ENCODE measurements at regions not wholly inside any gene's neighbourhood (a gene's known extent, or its start where the extent isn't known, plus 50 kb on each side); places are given as distances from the start of the nearest gene placed in this dataset.
"Not testable (repeated sequence)": the region's sequence is repeated elsewhere in the genome, so short reads cannot be mapped to it uniquely, and the experiment has no call there.

- no peaks in the 10 kb centered on the region for H3K27me3 ChIP-seq (ENCODE audit: control insufficient read depth in 3 of 3, insufficient read depth in 3 of 3, low read length in 2 of 3)
- H3K9ac ChIP-seq (ENCODE audit: insufficient read depth in 1 of 2, low read length in 2 of 2) = no peak overlapping the region
- H3K36me3 ChIP-seq (ENCODE audit: control insufficient read depth in 4 of 4, insufficient read depth in 4 of 4, low read length in 4 of 4) = no peaks in the 10 kb centered on the region
- H3K27ac ChIP-seq (ENCODE audit: low read depth in 1 of 2, low read length in 1 of 2) = no peak overlapping the region
- no peaks in the 10 kb centered on the region for H3K9me3 ChIP-seq (ENCODE audit: control insufficient read depth in 4 of 4, insufficient read depth in 3 of 4, low read length in 3 of 4)
- H3K4me3 ChIP-seq = no peak overlapping the region
- no peak for ATAC-seq (ENCODE audit: insufficient read depth, low FRiP score)
- H3K4me1 ChIP-seq (ENCODE audit: control insufficient read depth in 5 of 5, insufficient read depth in 5 of 5, low read length in 5 of 5) = no peaks in the 10 kb centered on the region
- no peak for TF ChIP-seq CTCF (IDR thresholded peaks at IDR 0.05; ENCODE audit: control extremely low read depth, extremely low read depth)
- peak in 1 of 3 donors; percentile 6 for DNase-seq
- WGBS, 2 donors = 58% methylated on average over 5 of the region's 5 CpGs
Measured at GRCh38 chr5:118295045-118295444, 693.3 kb downstream of the DTWD2 start.

- Histone ChIP-seq H3K4me3 (no peak overlapping the region), H3K27me3 (ENCODE audit: control insufficient read depth in 3 of 3, insufficient read depth in 3 of 3, low read length in 2 of 3) (no peaks in the 10 kb centered on the region), H3K9me3 (ENCODE audit: control insufficient read depth in 4 of 4, insufficient read depth in 3 of 4, low read length in 3 of 4) (no peaks in the 10 kb centered on the region), H3K36me3 (ENCODE audit: control insufficient read depth in 4 of 4, insufficient read depth in 4 of 4, low read length in 4 of 4) (no peaks in the 10 kb centered on the region), H3K4me1 (ENCODE audit: control insufficient read depth in 5 of 5, insufficient read depth in 5 of 5, low read length in 5 of 5) (no peaks in the 10 kb centered on the region), H3K27ac (ENCODE audit: low read depth in 1 of 2, low read length in 1 of 2) (no peak overlapping the region), H3K9ac (ENCODE audit: insufficient read depth in 1 of 2, low read length in 2 of 2) (no peak overlapping the region)
- no peak for DNase-seq
- ATAC-seq (ENCODE audit: insufficient read depth, low FRiP score) = no peak
- no peak for TF ChIP-seq CTCF (IDR thresholded peaks at IDR 0.05; ENCODE audit: control extremely low read depth, extremely low read depth)
- WGBS, 2 donors = 81 to 89% methylated on average over 2 of the region's 2 CpGs
Measured at GRCh38 chr5:118293378-118293777, 695.0 kb downstream of the DTWD2 start.

GRCh38 chr5:118290204-118290603 is 698.1 kb downstream of the DTWD2 start:
- H3K4me3 ChIP-seq = no peak overlapping the region
- H3K27ac ChIP-seq (ENCODE audit: low read depth in 1 of 2, low read length in 1 of 2) = no peak overlapping the region
- no peaks in the 10 kb centered on the region for H3K36me3 ChIP-seq (ENCODE audit: control insufficient read depth in 4 of 4, insufficient read depth in 4 of 4, low read length in 4 of 4)
- 95 to 96% methylated on average over 1 of the region's 1 CpG for WGBS, 2 donors
- no peaks in the 10 kb centered on the region for H3K4me1 ChIP-seq (ENCODE audit: control insufficient read depth in 5 of 5, insufficient read depth in 5 of 5, low read length in 5 of 5)
- H3K27me3 ChIP-seq (ENCODE audit: control insufficient read depth in 3 of 3, insufficient read depth in 3 of 3, low read length in 2 of 3) = no peaks in the 10 kb centered on the region
- TF ChIP-seq CTCF (IDR thresholded peaks at IDR 0.05; ENCODE audit: control extremely low read depth, extremely low read depth) = no peak
- peaks cover 0 to 2% (median 0%) of the 10 kb centered on the region in 4 donors for H3K9me3 ChIP-seq (ENCODE audit: control insufficient read depth in 4 of 4, insufficient read depth in 3 of 4, low read length in 3 of 4)
- H3K9ac ChIP-seq (ENCODE audit: insufficient read depth in 1 of 2, low read length in 2 of 2) = no peak overlapping the region
- ATAC-seq (ENCODE audit: insufficient read depth, low FRiP score) = no peak
- no peak for DNase-seq

GRCh38 chr5:118284230-118284629 is 704.1 kb downstream of the DTWD2 start:
- H3K9ac ChIP-seq (ENCODE audit: insufficient read depth in 1 of 2, low read length in 2 of 2); ATAC-seq (ENCODE audit: insufficient read depth, low FRiP score); H3K27me3 ChIP-seq (ENCODE audit: control insufficient read depth in 3 of 3, insufficient read depth in 3 of 3, low read length in 2 of 3); H3K36me3 ChIP-seq (ENCODE audit: control insufficient read depth in 4 of 4, insufficient read depth in 4 of 4, low read length in 4 of 4); H3K9me3 ChIP-seq (ENCODE audit: control insufficient read depth in 4 of 4, insufficient read depth in 3 of 4, low read length in 3 of 4); H3K4me3 ChIP-seq; H3K4me1 ChIP-seq (ENCODE audit: control insufficient read depth in 5 of 5, insufficient read depth in 5 of 5, low read length in 5 of 5); DNase-seq; H3K27ac ChIP-seq (ENCODE audit: low read depth in 1 of 2, low read length in 1 of 2): not testable (repeated sequence)
- 84 to 89% methylated on average over 4 of the region's 4 CpGs for WGBS, 2 donors

- H3K36me3 ChIP-seq (ENCODE audit: control insufficient read depth in 4 of 4, insufficient read depth in 4 of 4, low read length in 4 of 4); DNase-seq; H3K4me1 ChIP-seq (ENCODE audit: control insufficient read depth in 5 of 5, insufficient read depth in 5 of 5, low read length in 5 of 5); H3K27ac ChIP-seq (ENCODE audit: low read depth in 1 of 2, low read length in 1 of 2); H3K9me3 ChIP-seq (ENCODE audit: control insufficient read depth in 4 of 4, insufficient read depth in 3 of 4, low read length in 3 of 4); H3K27me3 ChIP-seq (ENCODE audit: control insufficient read depth in 3 of 3, insufficient read depth in 3 of 3, low read length in 2 of 3); H3K9ac ChIP-seq (ENCODE audit: insufficient read depth in 1 of 2, low read length in 2 of 2); H3K4me3 ChIP-seq; ATAC-seq (ENCODE audit: insufficient read depth, low FRiP score): not testable (repeated sequence)
- WGBS, 2 donors = 94 to 97% methylated on average over 27 to 42 of the region's 42 CpGs
Measured at GRCh38 chr5:118282480-118283038, 705.8 kb downstream of the DTWD2 start.
